ENCODE measurements at regions not wholly inside any gene's neighbourhood (a gene's known extent, or its start where the extent isn't known, plus 50 kb on each side); places are given as distances from the start of the nearest gene placed in this dataset.

DNA sequence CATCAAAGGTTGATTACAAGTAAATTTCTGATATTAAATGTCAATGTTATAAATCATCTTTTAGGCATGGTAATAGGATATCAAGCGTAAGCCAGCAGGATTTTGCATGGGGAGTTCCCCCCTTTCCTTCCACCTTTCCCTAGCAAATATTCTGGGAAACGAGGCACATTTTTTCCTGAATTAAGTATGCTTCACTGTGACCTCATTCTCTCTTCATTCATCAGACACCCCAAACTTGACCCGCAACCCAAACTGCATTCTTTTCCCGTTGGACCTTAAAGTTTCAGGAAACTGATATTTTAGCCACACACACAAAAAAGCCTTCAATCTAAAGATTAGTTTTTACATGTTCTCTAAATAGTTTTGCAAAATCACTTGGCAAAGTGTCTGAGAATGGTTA lies 214.5 kb upstream of the CTAGE1 start:
- TF ChIP-seq, protein P1, sequence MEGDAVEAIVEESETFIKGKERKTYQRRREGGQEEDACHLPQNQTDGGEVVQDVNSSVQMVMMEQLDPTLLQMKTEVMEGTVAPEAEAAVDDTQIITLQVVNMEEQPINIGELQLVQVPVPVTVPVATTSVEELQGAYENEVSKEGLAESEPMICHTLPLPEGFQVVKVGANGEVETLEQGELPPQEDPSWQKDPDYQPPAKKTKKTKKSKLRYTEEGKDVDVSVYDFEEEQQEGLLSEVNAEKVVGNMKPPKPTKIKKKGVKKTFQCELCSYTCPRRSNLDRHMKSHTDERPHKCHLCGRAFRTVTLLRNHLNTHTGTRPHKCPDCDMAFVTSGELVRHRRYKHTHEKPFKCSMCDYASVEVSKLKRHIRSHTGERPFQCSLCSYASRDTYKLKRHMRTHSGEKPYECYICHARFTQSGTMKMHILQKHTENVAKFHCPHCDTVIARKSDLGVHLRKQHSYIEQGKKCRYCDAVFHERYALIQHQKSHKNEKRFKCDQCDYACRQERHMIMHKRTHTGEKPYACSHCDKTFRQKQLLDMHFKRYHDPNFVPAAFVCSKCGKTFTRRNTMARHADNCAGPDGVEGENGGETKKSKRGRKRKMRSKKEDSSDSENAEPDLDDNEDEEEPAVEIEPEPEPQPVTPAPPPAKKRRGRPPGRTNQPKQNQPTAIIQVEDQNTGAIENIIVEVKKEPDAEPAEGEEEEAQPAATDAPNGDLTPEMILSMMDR (IDR thresholded peaks at IDR 0.05 in 2 of 3, conservative IDR thresholded peaks at IDR 0.05 in 1 of 3; ENCODE audit: borderline replicate concordance in 1 of 3, insufficient read depth in 1 of 3, low read depth in 2 of 3, low read length in 2 of 3), result no peak
- TF ChIP-seq, protein P2, sequence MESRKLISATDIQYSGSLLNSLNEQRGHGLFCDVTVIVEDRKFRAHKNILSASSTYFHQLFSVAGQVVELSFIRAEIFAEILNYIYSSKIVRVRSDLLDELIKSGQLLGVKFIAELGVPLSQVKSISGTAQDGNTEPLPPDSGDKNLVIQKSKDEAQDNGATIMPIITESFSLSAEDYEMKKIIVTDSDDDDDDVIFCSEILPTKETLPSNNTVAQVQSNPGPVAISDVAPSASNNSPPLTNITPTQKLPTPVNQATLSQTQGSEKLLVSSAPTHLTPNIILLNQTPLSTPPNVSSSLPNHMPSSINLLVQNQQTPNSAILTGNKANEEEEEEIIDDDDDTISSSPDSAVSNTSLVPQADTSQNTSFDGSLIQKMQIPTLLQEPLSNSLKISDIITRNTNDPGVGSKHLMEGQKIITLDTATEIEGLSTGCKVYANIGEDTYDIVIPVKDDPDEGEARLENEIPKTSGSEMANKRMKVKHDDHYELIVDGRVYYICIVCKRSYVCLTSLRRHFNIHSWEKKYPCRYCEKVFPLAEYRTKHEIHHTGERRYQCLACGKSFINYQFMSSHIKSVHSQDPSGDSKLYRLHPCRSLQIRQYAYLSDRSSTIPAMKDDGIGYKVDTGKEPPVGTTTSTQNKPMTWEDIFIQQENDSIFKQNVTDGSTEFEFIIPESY (IDR thresholded peaks at IDR 0.05; ENCODE audit: extremely low read depth, insufficient replicate concordance, low read length), result no peak
- no peak for TF ChIP-seq EZH2 (IDR thresholded peaks at IDR 0.05)

Measured in HCT116 (cell line).